ENCODE measurements at regions not wholly inside any gene's neighbourhood (a gene's known extent, or its start where the extent isn't known, plus 50 kb on each side); places are given as distances from the start of the nearest gene placed in this dataset.

- no peak overlapping the region for H3K27ac ChIP-seq (ENCODE audit: control insufficient read depth, insufficient read depth)
- BruUV-seq (replicated peaks), result no TSS peak
- H4K20me1 ChIP-seq (ENCODE audit: control insufficient read depth, insufficient read depth), result no peaks in the 10 kb centered on the region
- intact Hi-C loops (cut with micrococcal nuclease; ENCODE audit: unreplicated experiment) (no loop called here), in situ Hi-C loops (cut with MboI) (no loop called here)
- H3K4me1 ChIP-seq (ENCODE audit: control insufficient read depth, insufficient read depth, low read length), result no peaks in the 10 kb centered on the region
- no peak for ATAC-seq
- H3K79me2 ChIP-seq (ENCODE audit: control insufficient read depth, insufficient read depth, low read length), result no peaks in the 10 kb centered on the region
- 7% methylated on average over 3 of the region's 3 CpGs for WGBS (ENCODE audit: insufficient coverage, insufficient replicate concordance, low lambda C conversion rate, missing lambda C conversion rate)
- SMC1A ChIA-PET (ENCODE audit: uncharacterized antibody, unreplicated experiment), result no interaction called here
- no peak for DNase-seq (ENCODE audit: low read depth, low spot score)
- no peaks in the 10 kb centered on the region; the same call in 2 of the 3 replicates for H3K9me3 ChIP-seq (replicated peaks; ENCODE audit: control insufficient read depth, insufficient read depth, low read length)
- no peak overlapping the region for H3K4me2 ChIP-seq (ENCODE audit: control insufficient read depth, insufficient read depth)
- no peak overlapping the region for H2AFZ ChIP-seq (ENCODE audit: control insufficient read depth, low read depth, low read length)
- H3K36me3 ChIP-seq (ENCODE audit: control insufficient read depth in 2 of 2, insufficient read depth in 2 of 2, low read length in 1 of 2), result no peaks in the 10 kb centered on the region
- CTCF ChIA-PET, result no interaction called here
- no peak overlapping the region for H3K4me3 ChIP-seq
- RAD21 ChIA-PET (ENCODE audit: unreplicated experiment), result no interaction called here
- no peak for FAIRE-seq
- no peaks in the 10 kb centered on the region for H3K27me3 ChIP-seq (replicated peaks in 1 of 2; ENCODE audit: control insufficient read depth in 2 of 2, insufficient read depth in 2 of 2, low read length in 1 of 2)
- POLR2A ChIA-PET, result no interaction called here
- H3K9ac ChIP-seq (ENCODE audit: control insufficient read depth, insufficient read depth, low read length), result no peak overlapping the region
- TF ChIP-seq NR2F1 (conservative IDR thresholded peaks at IDR 0.05) (no peak), SKIL (IDR thresholded peaks at IDR 0.05; ENCODE audit: low read depth, poor library complexity, severe bottlenecking) (no peak), RELB (IDR thresholded peaks at IDR 0.05; ENCODE audit: low read depth) (no peak), JUND (IDR thresholded peaks at IDR 0.05; ENCODE audit: low read depth, low read length) (no peak), E2F8 (IDR thresholded peaks at IDR 0.05; ENCODE audit: low read depth, partially characterized antibody) (no peak), BHLHE40 (IDR thresholded peaks at IDR 0.05; ENCODE audit: borderline replicate concordance in 1 of 2, low read depth in 2 of 2, low read length in 1 of 2) (no peak), ATF2 (IDR thresholded peaks at IDR 0.05; ENCODE audit: low read length) (no peak), ELK1 (IDR thresholded peaks at IDR 0.05; ENCODE audit: low read depth, low read length) (no peak), RELA (IDR thresholded peaks at IDR 0.05; ENCODE audit: borderline replicate concordance, partially characterized antibody) (no peak), MLLT1 (IDR thresholded peaks at IDR 0.05) (no peak), IKZF2 (IDR thresholded peaks at IDR 0.05) (no peak), ZZZ3 (IDR thresholded peaks at IDR 0.05; ENCODE audit: control insufficient read depth, insufficient read length, low read depth) (no peak), EP300 (IDR thresholded peaks at IDR 0.05; ENCODE audit: borderline replicate concordance in 1 of 2, control insufficient read depth in 1 of 2, low read depth in 2 of 2, low read length in 2 of 2) (no peak)
Observed at GRCh38 chr9:31776471-31776870, 608.0 kb upstream of the ACO1 start.
